WTC11 (cell line): ENCODE measurements at regions not wholly inside any gene's neighbourhood (a gene's known extent, or its start where the extent isn't known, plus 50 kb on each side); places are given as distances from the start of the nearest gene placed in this dataset.

ENCODE experiments used
- ATAC-seq: fragments of 200-7000 bp; cut with Tn5 transposase; 2 replicates; pipeline ENCODE4 v1.10.0; 2021; ENCODE audit warnings: mild to moderate bottlenecking, moderate library complexity
- CTCF ChIA-PET: fragments of 300-600 bp; sonication (Branson Sonifier 250); formaldehyde crosslinking; loops from one replicate; lab custom pipeline; 2021; ENCODE audit warnings: antibody characterized with exemption; lab: Charles Lee
- POLR2A ChIA-PET: fragments of 350-600 bp; sonication (Branson Sonifier 250); formaldehyde crosslinking; loops from one replicate; lab custom pipeline; 2021; ENCODE audit warnings: antibody characterized with exemption; lab: Charles Lee
- DNase-seq: peaks from one replicate; pipeline ENCODE4 v3.0.0; 2021; ENCODE audit warnings: low spot score
- H3K27ac Mint-ChIP-seq: 2 replicates; pipeline ENCODE4 v1.8.0; 2021; ENCODE audit warnings: mixed read lengths
- H3K27me3 Mint-ChIP-seq: 2 replicates; pipeline ENCODE4 v1.8.0; 2021; ENCODE audit warnings: low read depth, mild to moderate bottlenecking, moderate library complexity, mixed read lengths
- H3K36me3 Mint-ChIP-seq: 2 replicates; pipeline ENCODE4 v1.8.0; 2021; ENCODE audit warnings: mixed read lengths
- H3K4me1 Mint-ChIP-seq: 2 replicates; pipeline ENCODE4 v1.8.0; 2022; ENCODE audit warnings: mixed read lengths
- H3K4me3 Mint-ChIP-seq: 2 replicates; pipeline ENCODE4 v1.8.0; 2021; ENCODE audit warnings: mild to moderate bottlenecking, moderate library complexity, mixed read lengths
- H3K9me3 Mint-ChIP-seq: 2 replicates; pipeline ENCODE4 v1.8.0; 2021; ENCODE audit warnings: mixed read lengths
- CREM ChIP-seq: sonication (generic); formaldehyde crosslinking; IDR thresholded peaks from 2 replicates; pipeline ENCODE4 v1.8.1; 2022; ENCODE audit warnings: mild to moderate bottlenecking, missing genetic modification reagents, moderate library complexity
- ELF4 ChIP-seq: sonication (generic); formaldehyde crosslinking; IDR thresholded peaks from 2 replicates; pipeline ENCODE4 v1.8.1; 2022; ENCODE audit warnings: low read depth, mild to moderate bottlenecking, moderate library complexity, missing genetic modification reagents
- FOXP1 ChIP-seq: sonication (generic); formaldehyde crosslinking; IDR thresholded peaks from 2 replicates; pipeline ENCODE4 v1.8.0; 2022; ENCODE audit warnings: missing genetic modification reagents, mild to moderate bottlenecking, moderate library complexity, borderline replicate concordance
- GABPB1 ChIP-seq: sonication (generic); formaldehyde crosslinking; IDR thresholded peaks from 2 replicates; pipeline ENCODE4 v1.8.1; 2023; ENCODE audit warnings: mild to moderate bottlenecking, missing genetic modification reagents
- NR3C1 ChIP-seq: sonication (generic); formaldehyde crosslinking; conservative IDR thresholded peaks from 2 replicates; pipeline ENCODE4 v1.8.1; 2023; ENCODE audit warnings: low read depth, mild to moderate bottlenecking, missing genetic modification reagents
- ZNF396 ChIP-seq: fragments of 250-450 bp; sonication (Bioruptor Pico); IDR thresholded peaks from 2 replicates; pipeline ENCODE4 v1.8.0; 2021; ENCODE audit warnings: mild to moderate bottlenecking, moderate library complexity, borderline replicate concordance
- TF ChIP-seq, protein P1 (sequence below): sonication (generic); formaldehyde crosslinking; IDR thresholded peaks from 2 replicates; pipeline ENCODE4 v1.8.0; 2023; ENCODE audit warnings: missing genetic modification reagents, mild to moderate bottlenecking, borderline replicate concordance
- TF ChIP-seq, protein P2 (sequence below): sonication (generic); formaldehyde crosslinking; IDR thresholded peaks from 2 replicates; pipeline ENCODE4 v1.8.1; 2022; ENCODE audit warnings: low read depth, missing genetic modification reagents, borderline replicate concordance
- TF ChIP-seq, protein P3 (sequence below): sonication (generic); formaldehyde crosslinking; IDR thresholded peaks from 2 replicates; pipeline ENCODE4 v1.8.0; 2023; ENCODE audit warnings: missing genetic modification reagents
- TF ChIP-seq, protein P4 (sequence below): fragments of 250-450 bp; sonication (Bioruptor Pico); conservative IDR thresholded peaks from 2 replicates; pipeline ENCODE4 v1.9.0; 2021; ENCODE audit warnings: mild to moderate bottlenecking
- TF ChIP-seq, protein P5 (sequence below): fragments of 250-450 bp; sonication (Bioruptor Pico); IDR thresholded peaks from 2 replicates; pipeline ENCODE4 v2.1.2; 2022; ENCODE audit warnings: mild to moderate bottlenecking, moderate library complexity
- TF ChIP-seq, protein P6 (sequence below): sonication (generic); formaldehyde crosslinking; IDR thresholded peaks from 2 replicates; pipeline ENCODE4 v1.8.1; 2023; ENCODE audit warnings: mild to moderate bottlenecking, missing genetic modification reagents

DNA sequence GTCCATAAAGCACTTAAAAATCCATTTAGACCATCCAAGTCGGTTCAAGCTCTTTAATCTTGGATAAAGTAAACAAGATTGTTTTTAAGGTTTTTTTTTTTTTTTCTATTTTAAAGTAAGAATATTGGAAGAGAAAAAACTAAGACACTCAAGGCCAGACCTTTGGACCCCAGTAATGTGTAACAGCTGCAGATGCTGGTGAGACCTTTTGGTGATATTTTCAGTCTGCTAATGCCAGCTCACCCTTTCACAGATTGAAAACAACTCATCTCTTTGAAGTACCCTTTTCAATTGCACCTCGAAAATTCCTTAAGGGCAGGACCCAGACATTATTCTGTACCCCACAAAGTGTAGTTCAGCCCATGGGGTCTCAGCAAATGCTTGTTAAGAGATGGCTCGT is 260.7 kb upstream of the CTNNB1 start (continued):
- TF ChIP-seq, protein P1, sequence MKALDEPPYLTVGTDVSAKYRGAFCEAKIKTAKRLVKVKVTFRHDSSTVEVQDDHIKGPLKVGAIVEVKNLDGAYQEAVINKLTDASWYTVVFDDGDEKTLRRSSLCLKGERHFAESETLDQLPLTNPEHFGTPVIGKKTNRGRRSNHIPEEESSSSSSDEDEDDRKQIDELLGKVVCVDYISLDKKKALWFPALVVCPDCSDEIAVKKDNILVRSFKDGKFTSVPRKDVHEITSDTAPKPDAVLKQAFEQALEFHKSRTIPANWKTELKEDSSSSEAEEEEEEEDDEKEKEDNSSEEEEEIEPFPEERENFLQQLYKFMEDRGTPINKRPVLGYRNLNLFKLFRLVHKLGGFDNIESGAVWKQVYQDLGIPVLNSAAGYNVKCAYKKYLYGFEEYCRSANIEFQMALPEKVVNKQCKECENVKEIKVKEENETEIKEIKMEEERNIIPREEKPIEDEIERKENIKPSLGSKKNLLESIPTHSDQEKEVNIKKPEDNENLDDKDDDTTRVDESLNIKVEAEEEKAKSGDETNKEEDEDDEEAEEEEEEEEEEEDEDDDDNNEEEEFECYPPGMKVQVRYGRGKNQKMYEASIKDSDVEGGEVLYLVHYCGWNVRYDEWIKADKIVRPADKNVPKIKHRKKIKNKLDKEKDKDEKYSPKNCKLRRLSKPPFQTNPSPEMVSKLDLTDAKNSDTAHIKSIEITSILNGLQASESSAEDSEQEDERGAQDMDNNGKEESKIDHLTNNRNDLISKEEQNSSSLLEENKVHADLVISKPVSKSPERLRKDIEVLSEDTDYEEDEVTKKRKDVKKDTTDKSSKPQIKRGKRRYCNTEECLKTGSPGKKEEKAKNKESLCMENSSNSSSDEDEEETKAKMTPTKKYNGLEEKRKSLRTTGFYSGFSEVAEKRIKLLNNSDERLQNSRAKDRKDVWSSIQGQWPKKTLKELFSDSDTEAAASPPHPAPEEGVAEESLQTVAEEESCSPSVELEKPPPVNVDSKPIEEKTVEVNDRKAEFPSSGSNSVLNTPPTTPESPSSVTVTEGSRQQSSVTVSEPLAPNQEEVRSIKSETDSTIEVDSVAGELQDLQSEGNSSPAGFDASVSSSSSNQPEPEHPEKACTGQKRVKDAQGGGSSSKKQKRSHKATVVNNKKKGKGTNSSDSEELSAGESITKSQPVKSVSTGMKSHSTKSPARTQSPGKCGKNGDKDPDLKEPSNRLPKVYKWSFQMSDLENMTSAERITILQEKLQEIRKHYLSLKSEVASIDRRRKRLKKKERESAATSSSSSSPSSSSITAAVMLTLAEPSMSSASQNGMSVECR (CRISPR knock-in tag) = no peak
- TF ChIP-seq, protein P2, sequence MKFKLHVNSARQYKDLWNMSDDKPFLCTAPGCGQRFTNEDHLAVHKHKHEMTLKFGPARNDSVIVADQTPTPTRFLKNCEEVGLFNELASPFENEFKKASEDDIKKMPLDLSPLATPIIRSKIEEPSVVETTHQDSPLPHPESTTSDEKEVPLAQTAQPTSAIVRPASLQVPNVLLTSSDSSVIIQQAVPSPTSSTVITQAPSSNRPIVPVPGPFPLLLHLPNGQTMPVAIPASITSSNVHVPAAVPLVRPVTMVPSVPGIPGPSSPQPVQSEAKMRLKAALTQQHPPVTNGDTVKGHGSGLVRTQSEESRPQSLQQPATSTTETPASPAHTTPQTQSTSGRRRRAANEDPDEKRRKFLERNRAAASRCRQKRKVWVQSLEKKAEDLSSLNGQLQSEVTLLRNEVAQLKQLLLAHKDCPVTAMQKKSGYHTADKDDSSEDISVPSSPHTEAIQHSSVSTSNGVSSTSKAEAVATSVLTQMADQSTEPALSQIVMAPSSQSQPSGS = no peak
- TF ChIP-seq ZNF396 (CRISPR knock-in tag) (no peak), FOXP1 (CRISPR knock-in tag) (no peak), CREM (CRISPR knock-in tag) (no peak), NR3C1 (CRISPR knock-in tag) (no peak)

DNA sequence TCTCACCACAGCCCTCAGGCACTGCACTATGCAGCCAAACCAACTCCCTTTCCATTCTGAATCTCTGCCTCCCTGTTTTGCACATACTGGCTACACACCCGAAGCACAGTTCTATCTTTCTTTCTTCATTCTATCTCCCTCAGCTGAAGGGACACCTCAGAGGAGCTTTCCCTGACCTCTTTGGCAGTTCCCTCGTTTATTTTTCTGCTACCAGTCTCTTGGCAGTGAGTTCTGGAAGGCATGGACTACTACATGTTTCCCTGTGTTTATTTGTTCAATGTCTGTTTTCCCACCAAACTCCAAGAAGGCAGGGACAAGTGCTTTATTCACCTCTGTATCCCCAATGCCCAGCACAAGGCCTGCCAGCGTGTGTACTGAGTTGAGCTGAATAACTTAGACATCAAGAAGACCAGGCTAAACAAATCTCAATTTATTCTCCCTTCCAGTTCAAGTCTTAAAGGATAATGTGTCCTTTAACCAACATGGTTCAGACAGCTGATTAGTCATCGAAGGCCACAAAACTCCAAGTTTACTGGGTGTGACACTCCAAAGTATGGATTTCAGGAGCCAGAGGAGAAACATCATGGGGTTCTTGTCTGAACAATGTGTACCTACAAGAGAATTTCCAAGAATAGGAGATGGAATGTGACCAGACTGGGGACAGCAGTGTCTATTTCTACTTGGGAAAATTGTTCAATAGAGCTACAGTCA is 260.1 kb upstream of the CTNNB1 start:
- DNase-seq (no peak), ATAC-seq (no peak)
- Mint-ChIP-seq H3K4me3 (no peak overlapping the region), H3K4me1 (no peaks in the 10 kb centered on the region), H3K36me3 (no peaks in the 10 kb centered on the region), H3K27ac (no peak overlapping the region), H3K9me3 (peaks cover 4% of the 10 kb centered on the region; the same call in 1 of the 2 replicates), H3K27me3 (no peaks in the 10 kb centered on the region)
- ChIA-PET CTCF (no interaction called here), POLR2A (interaction anchor here (0.5 kb wide), 1 partner anchor 104 kb away, joined by 3 read pairs; no protein-coding TSS in a partner anchor)
- TF ChIP-seq, protein P3, sequence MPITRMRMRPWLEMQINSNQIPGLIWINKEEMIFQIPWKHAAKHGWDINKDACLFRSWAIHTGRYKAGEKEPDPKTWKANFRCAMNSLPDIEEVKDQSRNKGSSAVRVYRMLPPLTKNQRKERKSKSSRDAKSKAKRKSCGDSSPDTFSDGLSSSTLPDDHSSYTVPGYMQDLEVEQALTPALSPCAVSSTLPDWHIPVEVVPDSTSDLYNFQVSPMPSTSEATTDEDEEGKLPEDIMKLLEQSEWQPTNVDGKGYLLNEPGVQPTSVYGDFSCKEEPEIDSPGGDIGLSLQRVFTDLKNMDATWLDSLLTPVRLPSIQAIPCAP (CRISPR knock-in tag) = no peak
- TF ChIP-seq ELF4 (CRISPR knock-in tag) = no peak

DNA sequence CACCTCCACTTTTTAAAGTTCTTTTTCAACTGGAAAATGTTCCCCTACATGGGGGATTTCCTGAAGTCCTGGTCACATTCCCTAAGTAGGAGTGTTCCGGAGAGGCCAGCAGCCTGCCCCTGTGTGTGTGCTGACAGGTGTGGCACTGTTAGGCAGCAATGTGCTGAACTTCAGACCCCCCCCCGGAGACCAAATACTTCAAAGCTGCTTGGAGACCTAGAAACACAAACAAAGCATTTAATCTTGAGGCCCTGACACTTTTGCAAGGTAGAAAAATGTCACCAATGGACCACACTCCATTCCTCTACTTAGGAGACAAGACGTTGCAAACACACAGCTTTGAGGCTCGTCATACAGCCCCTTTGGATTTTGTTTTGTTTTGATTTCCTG is 259.6 kb upstream of the CTNNB1 start:
- H3K36me3 Mint-ChIP-seq = no peaks in the 10 kb centered on the region
- TF ChIP-seq, protein P4, sequence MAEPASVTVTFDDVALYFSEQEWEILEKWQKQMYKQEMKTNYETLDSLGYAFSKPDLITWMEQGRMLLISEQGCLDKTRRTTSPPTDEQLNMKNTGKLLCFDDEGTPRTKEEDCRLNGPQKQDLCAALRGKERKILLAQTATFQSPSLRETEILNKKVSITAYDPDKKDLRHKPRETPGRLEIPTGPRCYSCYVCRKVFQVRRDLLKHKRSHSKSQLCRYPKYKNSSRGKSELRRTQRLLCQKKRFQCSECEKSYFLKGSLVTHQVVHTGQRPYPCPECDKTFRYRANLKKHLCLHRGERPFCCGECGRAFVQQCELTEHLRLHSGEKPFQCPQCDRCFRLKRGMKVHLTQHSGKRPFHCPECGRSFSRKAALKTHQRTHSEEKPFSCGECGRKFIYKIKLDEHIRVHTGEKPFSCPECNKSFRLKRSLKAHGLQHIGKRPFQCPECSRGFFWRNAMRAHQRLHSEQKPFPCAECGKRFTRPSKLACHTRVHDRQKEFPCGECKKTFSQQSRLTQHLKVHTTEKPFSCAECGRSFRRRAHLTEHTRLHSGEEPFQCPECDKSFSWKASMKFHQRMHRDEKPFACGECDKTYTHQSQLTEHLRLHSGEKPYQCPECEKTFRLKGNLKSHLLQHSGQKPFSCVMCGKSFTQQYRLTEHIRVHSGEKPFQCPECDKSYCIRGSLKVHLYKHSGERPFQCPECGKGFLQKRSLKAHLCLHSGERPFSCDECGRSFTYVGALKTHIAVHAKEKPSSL (CRISPR knock-in tag) = no peak
- TF ChIP-seq, protein P5, sequence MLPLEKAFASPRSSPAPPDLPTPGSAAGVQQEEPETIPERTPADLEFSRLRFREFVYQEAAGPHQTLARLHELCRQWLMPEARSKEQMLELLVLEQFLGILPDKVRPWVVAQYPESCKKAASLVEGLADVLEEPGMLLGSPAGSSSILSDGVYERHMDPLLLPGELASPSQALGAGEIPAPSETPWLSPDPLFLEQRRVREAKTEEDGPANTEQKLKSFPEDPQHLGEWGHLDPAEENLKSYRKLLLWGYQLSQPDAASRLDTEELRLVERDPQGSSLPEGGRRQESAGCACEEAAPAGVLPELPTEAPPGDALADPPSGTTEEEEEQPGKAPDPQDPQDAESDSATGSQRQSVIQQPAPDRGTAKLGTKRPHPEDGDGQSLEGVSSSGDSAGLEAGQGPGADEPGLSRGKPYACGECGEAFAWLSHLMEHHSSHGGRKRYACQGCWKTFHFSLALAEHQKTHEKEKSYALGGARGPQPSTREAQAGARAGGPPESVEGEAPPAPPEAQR = no peak
- TF ChIP-seq, protein P6, sequence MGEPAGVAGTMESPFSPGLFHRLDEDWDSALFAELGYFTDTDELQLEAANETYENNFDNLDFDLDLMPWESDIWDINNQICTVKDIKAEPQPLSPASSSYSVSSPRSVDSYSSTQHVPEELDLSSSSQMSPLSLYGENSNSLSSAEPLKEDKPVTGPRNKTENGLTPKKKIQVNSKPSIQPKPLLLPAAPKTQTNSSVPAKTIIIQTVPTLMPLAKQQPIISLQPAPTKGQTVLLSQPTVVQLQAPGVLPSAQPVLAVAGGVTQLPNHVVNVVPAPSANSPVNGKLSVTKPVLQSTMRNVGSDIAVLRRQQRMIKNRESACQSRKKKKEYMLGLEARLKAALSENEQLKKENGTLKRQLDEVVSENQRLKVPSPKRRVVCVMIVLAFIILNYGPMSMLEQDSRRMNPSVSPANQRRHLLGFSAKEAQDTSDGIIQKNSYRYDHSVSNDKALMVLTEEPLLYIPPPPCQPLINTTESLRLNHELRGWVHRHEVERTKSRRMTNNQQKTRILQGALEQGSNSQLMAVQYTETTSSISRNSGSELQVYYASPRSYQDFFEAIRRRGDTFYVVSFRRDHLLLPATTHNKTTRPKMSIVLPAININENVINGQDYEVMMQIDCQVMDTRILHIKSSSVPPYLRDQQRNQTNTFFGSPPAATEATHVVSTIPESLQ (CRISPR knock-in tag) = no peak
- no peak for TF ChIP-seq GABPB1 (CRISPR knock-in tag)
- H3K4me1 Mint-ChIP-seq = no peaks in the 10 kb centered on the region
- no peak overlapping the region for H3K27ac Mint-ChIP-seq
- H3K9me3 Mint-ChIP-seq = peaks cover 4% of the 10 kb centered on the region; the same call in 1 of the 2 replicates
- POLR2A ChIA-PET = no interaction called here
- CTCF ChIA-PET = no interaction called here
- no peak for ATAC-seq
- H3K27me3 Mint-ChIP-seq = no peaks in the 10 kb centered on the region
- no peak for DNase-seq
- no peak overlapping the region for H3K4me3 Mint-ChIP-seq
